HepG2 (cell line): ENCODE measurements at regions not wholly inside any gene's neighbourhood (a gene's known extent, or its start where the extent isn't known, plus 50 kb on each side); places are given as distances from the start of the nearest gene placed in this dataset.

Experiments
- ARNT ChIP-seq: fragments of 450-650 bp; IDR thresholded peaks from 2 replicates; pipeline ENCODE4 v1.6.1; 2017
- ATF7 ChIP-seq, 2 experiments: fragments of 450-650 bp in 1 of 2; sonication (generic) in 1 of 2; formaldehyde crosslinking in 1 of 2; IDR thresholded peaks; 2 replicates each; pipeline versions ENCODE4 v1.4.0 to v1.6.1; 2016 to 2020; ENCODE audit warnings: antibody characterized with exemption in 1 of 2, mild to moderate bottlenecking in 1 of 2, missing genetic modification reagents in 1 of 2
- CTCF ChIP-seq: sonication (generic); formaldehyde crosslinking; IDR thresholded peaks from 2 replicates; pipeline ENCODE4 v1.5.0; 2020; ENCODE audit warnings: mild to moderate bottlenecking, missing genetic modification reagents, moderate library complexity
- ELF1 ChIP-seq: sonication (generic); formaldehyde crosslinking; IDR thresholded peaks from 2 replicates; pipeline ENCODE4 v1.4.0; 2020; ENCODE audit warnings: missing genetic modification reagents
- ETV6 ChIP-seq: sonication (generic); formaldehyde crosslinking; conservative IDR thresholded peaks from 2 replicates; pipeline ENCODE4 v1.4.0; 2020; ENCODE audit warnings: missing genetic modification reagents
- GABPA ChIP-seq, 2 experiments: IDR thresholded peaks; 2 replicates each; pipeline ENCODE4 v1.6.1; 2011 to 2016; ENCODE audit warnings: low read depth in 2 of 2, low read length in 1 of 2, missing biosample characterization in 1 of 2, missing genetic modification characterization in 1 of 2
- MED8 ChIP-seq: sonication (generic); formaldehyde crosslinking; IDR thresholded peaks from 2 replicates; pipeline ENCODE4 v1.8.1; 2023; ENCODE audit warnings: mild to moderate bottlenecking, missing genetic modification reagents; ENCODE audit not compliant: insufficient replicate concordance
- MYPOP ChIP-seq: sonication (generic); formaldehyde crosslinking; IDR thresholded peaks from 2 replicates; pipeline ENCODE4 v1.8.1; 2023; ENCODE audit warnings: mild to moderate bottlenecking, moderate library complexity, missing genetic modification reagents
- PHF21A ChIP-seq: sonication (generic); formaldehyde crosslinking; IDR thresholded peaks from 2 replicates; pipeline ENCODE4 v1.5.0; 2020; ENCODE audit warnings: mild to moderate bottlenecking, missing genetic modification reagents
- TRIM22 ChIP-seq: fragments of 450-650 bp; IDR thresholded peaks from 2 replicates; pipeline ENCODE4 v1.6.1; 2017
- ZNF205 ChIP-seq: IDR thresholded peaks from 2 replicates; pipeline ENCODE4 v1.6.1; 2018; ENCODE audit warnings: missing biosample characterization, missing genetic modification reagents
- ZNF597 ChIP-seq: sonication (generic); formaldehyde crosslinking; IDR thresholded peaks from 2 replicates; pipeline ENCODE4 v1.5.0; 2020; ENCODE audit warnings: missing genetic modification reagents
- ZNF639 ChIP-seq: conservative IDR thresholded peaks from 2 replicates; pipeline ENCODE4 v1.6.1; 2018; ENCODE audit warnings: missing genetic modification reagents
- ZSCAN20 ChIP-seq: sonication (generic); formaldehyde crosslinking; IDR thresholded peaks from 2 replicates; pipeline ENCODE4 v1.4.0; 2020; ENCODE audit warnings: missing genetic modification reagents, mild to moderate bottlenecking, borderline replicate concordance

- no peak for TF ChIP-seq CTCF (CRISPR knock-in tag)
- no peak for TF ChIP-seq PHF21A
- TF ChIP-seq MYPOP (CRISPR knock-in tag) = no peak
- no peak for TF ChIP-seq ZNF205 (CRISPR knock-in tag)
- TF ChIP-seq ETV6 (CRISPR knock-in tag) = no peak
- TF ChIP-seq ELF1 (CRISPR knock-in tag) = no peak
- TF ChIP-seq TRIM22 = no peak
- no peak for TF ChIP-seq GABPA (IDR thresholded peaks at IDR 0.05; ENCODE audit: low read depth, low read length)
- TF ChIP-seq GABPA (CRISPR knock-in tag; IDR thresholded peaks at IDR 0.05; ENCODE audit: low read depth) = no peak
- TF ChIP-seq ZSCAN20 (CRISPR knock-in tag) = no peak
- TF ChIP-seq MED8 (CRISPR knock-in tag) = no peak
- TF ChIP-seq ZNF597 (CRISPR knock-in tag) = no peak
- TF ChIP-seq ARNT = no peak
- TF ChIP-seq ZNF639 (CRISPR knock-in tag) = no peak
- TF ChIP-seq ATF7 (IDR thresholded peaks at IDR 0.05) = no peak
- TF ChIP-seq ATF7 (CRISPR knock-in tag; IDR thresholded peaks at IDR 0.05) = no peak
Measured at GRCh38 chr5:27381686-27382085, 343.3 kb upstream of the CDH9 start.
